SU-DHL-6 (cell line): ENCODE measurements at regions not wholly inside any gene's neighbourhood (a gene's known extent, or its start where the extent isn't known, plus 50 kb on each side); places are given as distances from the start of the nearest gene placed in this dataset.

Experiments
- H2AFZ ChIP-seq: fragments of 200-600 bp; sonication (generic); 2 replicates; pipeline ENCODE4 v1.6.1; 2014; ENCODE audit warnings: low read depth, mild to moderate bottlenecking, moderate library complexity, mixed read lengths, antibody characterized with exemption, low read length; ENCODE audit not compliant: severe bottlenecking
- H3F3A ChIP-seq: fragments of 200-600 bp; shearing (Covaris generic); 2 replicates; pipeline ENCODE4 v1.6.0; 2016; ENCODE audit warnings: antibody characterized with exemption, mild to moderate bottlenecking; ENCODE audit not compliant: insufficient read depth
- H3K27ac ChIP-seq: fragments of 200-600 bp; sonication (generic); 2 replicates; pipeline ENCODE4 v1.5.1; 2016; ENCODE audit warnings: low read depth, mild to moderate bottlenecking, low read length, moderate library complexity, mixed read lengths
- H3K27me3 ChIP-seq: fragments of 200-600 bp; sonication (generic), shearing (Covaris generic); 2 replicates; pipeline ENCODE4 v1.6.0; 2014; ENCODE audit warnings: mild to moderate bottlenecking, low read length
- H3K36me3 ChIP-seq: fragments of 200-600 bp; sonication (generic); 2 replicates; pipeline ENCODE4 v1.6.1; 2014; ENCODE audit warnings: mild to moderate bottlenecking, low read length, mixed read lengths
- H3K4me2 ChIP-seq: fragments of 300-600, 200-600 bp; shearing (Covaris generic), sonication (generic); 2 replicates; pipeline ENCODE4 v1.6.0; 2014; ENCODE audit warnings: low read length, low read depth, mild to moderate bottlenecking; ENCODE audit not compliant: poor library complexity, severe bottlenecking
- H3K4me3 ChIP-seq: fragments of 200-600 bp; sonication (generic); 2 replicates; pipeline ENCODE4 v1.5.1; 2014; ENCODE audit warnings: antibody characterized with exemption, low read length, mild to moderate bottlenecking, mixed read lengths; ENCODE audit not compliant: insufficient read depth, poor library complexity, severe bottlenecking
- H3K79me2 ChIP-seq: fragments of 200-600 bp; sonication (generic); 2 replicates; pipeline ENCODE4 v1.6.1; 2014; ENCODE audit warnings: mild to moderate bottlenecking, low read length, moderate library complexity; ENCODE audit not compliant: insufficient read depth
- H3K9ac ChIP-seq: fragments of 200-600 bp; sonication (generic); 2 replicates; pipeline ENCODE4 v1.7.0; 2014; ENCODE audit warnings: mild to moderate bottlenecking, low read length
- H3K9me2 ChIP-seq: fragments of 200-600 bp; sonication (generic); replicated peaks from 2 replicates; pipeline ENCODE4 v1.6.1; 2014; ENCODE audit warnings: low read length; ENCODE audit not compliant: insufficient read depth
- H3K9me3 ChIP-seq: fragments of 200-600 bp; sonication (generic); 2 replicates; pipeline ENCODE4 v1.6.1; 2014; ENCODE audit warnings: low read length, mixed read lengths; ENCODE audit not compliant: insufficient read depth
- H4K20me1 ChIP-seq: fragments of 200-600 bp; sonication (generic); 2 replicates; pipeline ENCODE4 v1.6.1; 2014; ENCODE audit warnings: low read depth, mild to moderate bottlenecking, antibody characterized with exemption, low read length, moderate library complexity, mixed read lengths
- EZH2phosphoT487 ChIP-seq: fragments of 200-600 bp; sonication (generic), shearing (Covaris generic); conservative IDR thresholded peaks from 2 replicates; pipeline ENCODE4 v1.6.1; 2018; ENCODE audit warnings: mild to moderate bottlenecking, antibody characterized with exemption, low read length, moderate library complexity, mixed read lengths
- TF ChIP-seq, protein P1 (sequence below): fragments of 200-600 bp; sonication (generic); IDR thresholded peaks from one replicate; pipeline ENCODE4 v1.5.1; 2017; ENCODE audit warnings: antibody characterized with exemption, mild to moderate bottlenecking, low read length, moderate library complexity; ENCODE audit not compliant: insufficient read depth, poor library complexity, severe bottlenecking

DNA sequence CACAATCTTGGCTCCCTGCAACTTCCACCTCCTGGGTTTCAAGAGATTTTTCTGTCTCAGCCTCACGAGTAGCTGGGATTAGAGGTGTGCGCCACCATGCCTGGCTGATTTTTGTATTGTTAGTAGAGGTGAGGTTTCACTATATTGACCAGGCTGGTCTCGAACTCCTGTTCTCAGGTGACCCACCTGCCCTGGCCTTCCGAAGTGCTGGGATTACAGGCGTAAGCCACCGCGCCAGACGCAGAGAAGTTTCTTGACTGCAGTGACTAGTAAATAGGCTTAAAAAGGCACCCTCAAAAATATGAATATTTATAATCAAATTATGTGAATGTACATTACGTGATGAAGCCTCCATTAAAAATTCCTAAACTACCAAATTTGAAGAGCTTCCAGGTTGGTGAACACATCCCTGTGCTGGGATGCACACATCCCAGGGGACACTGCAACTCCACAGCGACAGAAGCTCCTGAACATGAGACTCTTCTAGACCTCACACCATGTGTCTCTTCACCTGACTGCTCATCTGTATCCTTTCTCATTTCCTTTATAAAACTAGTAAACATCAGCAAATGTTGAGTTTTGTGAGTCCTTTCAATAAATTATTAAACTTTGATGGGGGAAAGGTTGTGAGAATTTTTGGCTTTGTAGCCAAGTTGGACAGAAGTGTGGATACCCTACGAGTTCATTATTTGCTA is 203.3 kb upstream of the SPOPL start:
- H3K9ac ChIP-seq = no peak overlapping the region
- no peak overlapping the region for H3K4me2 ChIP-seq
- H4K20me1 ChIP-seq = no peaks in the 10 kb centered on the region
- H2AFZ ChIP-seq = no peak overlapping the region
- H3K79me2 ChIP-seq = no peaks in the 10 kb centered on the region
- H3K36me3 ChIP-seq = no peaks in the 10 kb centered on the region
- TF ChIP-seq, protein P1, sequence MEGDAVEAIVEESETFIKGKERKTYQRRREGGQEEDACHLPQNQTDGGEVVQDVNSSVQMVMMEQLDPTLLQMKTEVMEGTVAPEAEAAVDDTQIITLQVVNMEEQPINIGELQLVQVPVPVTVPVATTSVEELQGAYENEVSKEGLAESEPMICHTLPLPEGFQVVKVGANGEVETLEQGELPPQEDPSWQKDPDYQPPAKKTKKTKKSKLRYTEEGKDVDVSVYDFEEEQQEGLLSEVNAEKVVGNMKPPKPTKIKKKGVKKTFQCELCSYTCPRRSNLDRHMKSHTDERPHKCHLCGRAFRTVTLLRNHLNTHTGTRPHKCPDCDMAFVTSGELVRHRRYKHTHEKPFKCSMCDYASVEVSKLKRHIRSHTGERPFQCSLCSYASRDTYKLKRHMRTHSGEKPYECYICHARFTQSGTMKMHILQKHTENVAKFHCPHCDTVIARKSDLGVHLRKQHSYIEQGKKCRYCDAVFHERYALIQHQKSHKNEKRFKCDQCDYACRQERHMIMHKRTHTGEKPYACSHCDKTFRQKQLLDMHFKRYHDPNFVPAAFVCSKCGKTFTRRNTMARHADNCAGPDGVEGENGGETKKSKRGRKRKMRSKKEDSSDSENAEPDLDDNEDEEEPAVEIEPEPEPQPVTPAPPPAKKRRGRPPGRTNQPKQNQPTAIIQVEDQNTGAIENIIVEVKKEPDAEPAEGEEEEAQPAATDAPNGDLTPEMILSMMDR = no peak
- TF ChIP-seq EZH2phosphoT487 = no peak
- no peak overlapping the region for H3K4me3 ChIP-seq
- H3F3A ChIP-seq = no peaks in the 10 kb centered on the region
- H3K27me3 ChIP-seq = no peaks in the 10 kb centered on the region
- H3K27ac ChIP-seq = no peak overlapping the region
- no peaks in the 10 kb centered on the region for H3K9me2 ChIP-seq
- no peaks in the 10 kb centered on the region for H3K9me3 ChIP-seq

DNA sequence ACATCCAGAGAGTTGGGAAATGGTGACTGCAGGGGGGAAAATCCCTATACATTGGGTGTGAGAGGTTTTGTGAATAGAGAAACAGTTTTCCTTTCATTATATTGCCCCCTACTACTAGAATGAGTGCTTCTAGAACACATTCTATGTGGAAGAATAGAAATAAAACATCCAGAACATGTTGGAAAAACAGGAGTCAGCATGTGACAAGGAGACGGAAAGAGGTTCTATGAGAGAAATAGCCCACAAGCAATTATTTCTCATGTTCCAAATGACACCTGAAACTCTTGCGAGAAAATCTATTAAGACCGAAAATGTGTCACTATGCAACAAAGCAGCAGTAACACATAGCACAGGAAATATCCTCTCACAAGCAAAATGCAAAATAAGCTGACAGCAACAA is 202.7 kb upstream of the SPOPL start:
- Histone ChIP-seq H3K27me3 (no peaks in the 10 kb centered on the region), H3K4me3 (no peak overlapping the region), H3K9ac (no peak overlapping the region), H3K36me3 (no peaks in the 10 kb centered on the region), H4K20me1 (no peaks in the 10 kb centered on the region), H3K9me2 (no peaks in the 10 kb centered on the region), H3K27ac (no peak overlapping the region), H3K4me2 (no peak overlapping the region), H2AFZ (no peak overlapping the region), H3K79me2 (no peaks in the 10 kb centered on the region), H3F3A (no peaks in the 10 kb centered on the region), H3K9me3 (no peaks in the 10 kb centered on the region)
- TF ChIP-seq EZH2phosphoT487 = no peak
- TF ChIP-seq, protein P1 = no peak

DNA sequence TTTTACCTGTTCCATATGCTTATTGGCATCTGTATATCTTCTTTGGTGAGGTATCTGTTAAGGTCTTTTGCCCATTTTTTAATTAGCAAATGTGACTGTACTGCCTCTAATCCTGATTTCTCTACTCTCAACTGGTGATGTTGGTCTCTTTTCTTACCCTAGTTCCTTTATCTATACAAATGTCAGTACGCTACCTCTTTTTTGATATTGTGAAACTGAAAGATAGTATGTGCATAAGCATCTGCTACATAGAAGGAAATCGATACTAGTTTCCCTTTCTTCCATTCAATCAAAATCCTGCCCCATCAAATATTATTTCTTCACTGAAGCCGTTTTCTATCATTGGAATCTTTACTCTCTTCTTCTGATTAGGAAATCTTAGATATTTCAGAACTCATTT is 194.9 kb upstream of the SPOPL start:
- Histone ChIP-seq H3K9me3 (no peaks in the 10 kb centered on the region), H3K4me2 (no peak overlapping the region), H3K27ac (no peak overlapping the region), H3K36me3 (no peaks in the 10 kb centered on the region), H2AFZ (no peak overlapping the region), H3K27me3 (no peaks in the 10 kb centered on the region), H4K20me1 (no peaks in the 10 kb centered on the region), H3K9ac (no peak overlapping the region), H3K4me3 (no peak overlapping the region), H3F3A (no peaks in the 10 kb centered on the region), H3K79me2 (no peaks in the 10 kb centered on the region), H3K9me2 (no peaks in the 10 kb centered on the region)
- TF ChIP-seq EZH2phosphoT487 = no peak
- TF ChIP-seq, protein P1 = no peak
